ENCODE measurements at regions not wholly inside any gene's neighbourhood (a gene's known extent, or its start where the extent isn't known, plus 50 kb on each side); places are given as distances from the start of the nearest gene placed in this dataset.

DNA sequence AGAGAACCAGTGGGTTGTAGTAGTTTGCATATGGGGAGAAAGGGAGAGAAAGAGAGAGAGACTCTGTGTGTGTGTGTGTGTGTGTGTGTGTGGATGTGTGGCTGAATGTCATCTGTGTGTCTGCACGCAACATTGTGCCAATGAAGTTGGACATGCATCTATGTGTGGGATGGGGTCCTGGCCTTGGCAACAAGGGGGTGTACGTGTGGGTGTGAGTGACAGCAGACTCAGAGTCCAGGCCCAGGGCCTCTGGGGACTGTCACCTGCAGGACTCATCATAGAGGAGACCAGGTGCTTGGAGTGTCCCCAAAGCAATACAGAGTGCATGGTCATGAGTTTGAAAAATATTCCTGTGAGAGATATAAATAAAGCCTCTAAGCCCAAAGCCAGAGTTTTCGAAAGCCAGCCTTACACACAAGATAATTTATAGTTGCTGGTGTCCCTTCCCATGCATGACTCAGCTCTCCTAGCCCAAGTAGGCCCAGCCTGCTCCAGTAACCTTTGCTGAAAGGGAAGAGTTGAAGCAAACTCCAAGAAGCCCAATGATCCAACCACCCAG lies 59.9 kb downstream of the TNP1 start:
- DNase-seq (ENCODE audit: insufficient read length, low spot score) (no peak), FAIRE-seq (no peak)
- TF ChIP-seq, protein P1, sequence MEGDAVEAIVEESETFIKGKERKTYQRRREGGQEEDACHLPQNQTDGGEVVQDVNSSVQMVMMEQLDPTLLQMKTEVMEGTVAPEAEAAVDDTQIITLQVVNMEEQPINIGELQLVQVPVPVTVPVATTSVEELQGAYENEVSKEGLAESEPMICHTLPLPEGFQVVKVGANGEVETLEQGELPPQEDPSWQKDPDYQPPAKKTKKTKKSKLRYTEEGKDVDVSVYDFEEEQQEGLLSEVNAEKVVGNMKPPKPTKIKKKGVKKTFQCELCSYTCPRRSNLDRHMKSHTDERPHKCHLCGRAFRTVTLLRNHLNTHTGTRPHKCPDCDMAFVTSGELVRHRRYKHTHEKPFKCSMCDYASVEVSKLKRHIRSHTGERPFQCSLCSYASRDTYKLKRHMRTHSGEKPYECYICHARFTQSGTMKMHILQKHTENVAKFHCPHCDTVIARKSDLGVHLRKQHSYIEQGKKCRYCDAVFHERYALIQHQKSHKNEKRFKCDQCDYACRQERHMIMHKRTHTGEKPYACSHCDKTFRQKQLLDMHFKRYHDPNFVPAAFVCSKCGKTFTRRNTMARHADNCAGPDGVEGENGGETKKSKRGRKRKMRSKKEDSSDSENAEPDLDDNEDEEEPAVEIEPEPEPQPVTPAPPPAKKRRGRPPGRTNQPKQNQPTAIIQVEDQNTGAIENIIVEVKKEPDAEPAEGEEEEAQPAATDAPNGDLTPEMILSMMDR (IDR thresholded peaks at IDR 0.05; ENCODE audit: insufficient read depth, missing control alignments): no peak

DNA sequence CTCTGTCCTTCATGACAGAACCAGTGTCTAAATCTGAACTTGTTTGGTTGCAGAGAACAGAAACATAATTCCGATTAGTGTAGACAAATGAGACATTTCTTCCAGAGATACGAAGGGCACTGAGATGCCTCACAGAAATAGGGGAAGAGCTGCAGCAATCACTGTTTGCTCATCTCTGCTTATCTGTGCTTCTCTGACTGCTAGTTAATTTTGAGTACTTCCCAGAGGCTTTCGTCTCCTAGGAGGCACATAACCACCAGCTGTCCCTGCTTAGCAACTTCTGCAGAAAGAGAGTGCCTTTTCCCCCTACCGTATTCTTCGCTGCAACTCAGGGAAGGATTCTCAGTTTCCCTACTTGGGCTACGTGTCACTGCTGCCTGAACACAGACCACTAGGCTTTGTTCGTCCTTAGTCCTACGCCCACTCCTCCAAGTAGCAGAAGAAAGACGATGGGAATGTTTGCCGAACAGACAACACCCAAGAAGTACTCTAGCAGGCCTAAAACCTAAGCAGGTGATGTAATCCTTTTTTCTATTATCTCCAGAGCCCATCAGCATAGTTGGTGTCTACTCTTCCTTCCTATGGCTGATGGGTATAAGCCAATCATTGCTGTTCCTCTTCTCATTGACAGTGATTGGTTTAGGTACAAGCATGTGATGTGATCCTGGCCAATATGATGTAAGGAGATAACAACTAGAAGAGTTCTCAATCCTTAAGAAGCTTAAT lies 63.6 kb downstream of the TNP1 start:
- FAIRE-seq: no peak
- TF ChIP-seq, protein P1 (IDR thresholded peaks at IDR 0.05; ENCODE audit: insufficient read depth, missing control alignments): no peak
- DNase-seq (ENCODE audit: insufficient read length, low spot score): no peak

DNA sequence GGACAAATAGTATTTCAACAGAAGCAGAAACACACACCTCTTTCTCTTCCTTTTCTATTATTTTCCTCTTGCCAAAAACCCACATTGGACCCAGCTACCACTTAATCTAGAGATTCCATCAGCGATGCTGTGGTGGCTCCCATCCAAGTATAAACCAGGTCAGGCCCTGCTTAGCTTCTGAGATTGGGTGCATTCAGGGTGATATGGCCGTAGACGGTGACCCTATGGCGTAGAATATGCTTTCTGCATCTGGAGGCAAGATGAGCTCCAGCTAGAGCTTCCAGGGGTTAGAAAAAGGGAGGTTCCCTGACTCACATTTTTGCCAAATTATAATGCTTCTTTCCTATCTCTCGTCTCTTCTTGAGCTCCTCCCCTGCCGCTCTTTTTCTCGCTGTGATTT lies 66.5 kb downstream of the TNP1 start:
- FAIRE-seq (no peak), DNase-seq (ENCODE audit: insufficient read length, low spot score) (no peak)
- TF ChIP-seq, protein P1 (IDR thresholded peaks at IDR 0.05; ENCODE audit: insufficient read depth, missing control alignments): no peak

DNA sequence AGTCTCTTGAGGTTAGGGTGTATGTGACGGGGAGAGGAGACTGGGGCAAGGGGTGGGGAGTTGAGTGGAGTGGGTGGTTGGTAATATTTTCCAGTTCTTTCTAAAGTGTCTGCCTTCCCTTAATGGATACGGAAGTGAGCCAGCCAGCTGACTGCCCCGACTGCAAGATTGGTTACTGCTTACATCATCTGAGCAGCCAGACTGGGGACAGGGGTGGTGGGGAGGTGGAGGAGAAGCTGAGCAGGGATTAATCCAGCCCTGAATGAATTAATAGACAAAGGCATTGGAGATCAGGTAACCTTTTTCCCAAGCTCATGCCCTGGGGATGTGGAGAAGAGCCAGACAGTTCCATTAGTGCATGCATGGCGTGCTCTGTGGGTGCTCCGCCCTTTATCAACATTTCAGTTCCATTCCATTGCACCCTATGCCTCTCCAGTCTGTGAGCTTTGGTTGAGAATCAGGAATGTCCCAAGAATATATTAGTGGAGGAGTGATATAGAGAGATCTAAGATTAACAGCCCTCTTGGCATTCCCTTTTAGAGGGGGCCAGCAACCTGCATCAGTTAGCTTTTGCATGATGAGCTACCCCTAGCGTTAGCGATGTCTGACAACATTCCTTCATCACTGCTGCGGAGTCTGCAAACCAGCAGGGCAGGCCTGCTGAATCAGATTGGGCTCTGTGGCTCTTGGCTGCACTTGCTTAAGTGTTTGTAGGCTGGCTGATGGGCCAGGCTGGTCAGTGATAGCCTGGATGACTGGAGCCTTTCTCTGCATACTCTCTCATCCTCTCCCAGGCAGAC lies 67.4 kb downstream of the TNP1 start:
- DNase-seq (ENCODE audit: insufficient read length, low spot score): no peak
- FAIRE-seq: no peak
- TF ChIP-seq, protein P1 (IDR thresholded peaks at IDR 0.05; ENCODE audit: insufficient read depth, missing control alignments): no peak

DNA sequence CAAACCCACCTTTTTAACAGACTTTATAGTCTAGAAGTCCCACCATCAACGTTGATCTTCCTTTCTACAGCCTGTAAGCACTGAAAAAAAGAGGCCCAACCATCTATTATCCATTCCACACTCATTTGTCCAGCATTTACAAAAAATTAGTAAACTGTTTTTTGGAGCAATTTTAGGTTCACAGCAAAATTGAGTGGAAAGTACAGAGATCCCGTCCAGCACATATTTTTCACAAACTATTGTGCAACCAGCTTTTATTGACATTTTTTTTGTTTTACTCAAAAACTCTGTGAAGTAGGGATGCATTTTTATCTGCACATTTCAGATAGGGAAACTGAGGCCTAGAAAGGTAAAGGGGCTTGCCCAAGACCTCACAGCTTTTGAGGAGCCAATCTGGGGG lies 68.6 kb downstream of the TNP1 start:
- DNase-seq (ENCODE audit: insufficient read length, low spot score): no peak
- no peak for FAIRE-seq
- TF ChIP-seq, protein P1 (IDR thresholded peaks at IDR 0.05; ENCODE audit: insufficient read depth, missing control alignments): no peak

DNA sequence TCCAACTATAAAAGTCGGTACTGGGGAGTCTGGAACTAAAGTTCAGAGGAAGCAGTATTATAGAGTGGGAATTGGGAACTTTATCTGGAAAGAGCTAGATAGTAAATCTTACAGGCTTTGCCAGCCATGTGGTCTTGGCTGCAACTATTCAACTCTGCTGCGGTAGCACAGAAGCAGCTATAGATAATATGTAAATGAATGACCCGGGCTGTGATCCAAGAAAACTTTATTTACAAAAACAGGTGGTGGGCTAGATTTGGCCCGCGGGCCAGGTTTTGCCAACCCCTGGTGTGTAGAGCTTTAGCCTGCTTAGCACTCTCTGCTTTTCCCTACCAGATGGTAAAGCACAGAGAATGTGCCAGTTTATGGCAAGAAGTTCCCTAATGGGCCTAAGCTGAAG lies 70.8 kb downstream of the TNP1 start:
- TF ChIP-seq, protein P1 (IDR thresholded peaks at IDR 0.05; ENCODE audit: insufficient read depth, missing control alignments): no peak
- FAIRE-seq (no peak), DNase-seq (ENCODE audit: insufficient read length, low spot score) (no peak)
